ENCODE measurements at regions not wholly inside any gene's neighbourhood (a gene's known extent, or its start where the extent isn't known, plus 50 kb on each side); places are given as distances from the start of the nearest gene placed in this dataset.
A peak's percentile ranks its signal among the peaks of the same experiment; 100 is the strongest.

DNA sequence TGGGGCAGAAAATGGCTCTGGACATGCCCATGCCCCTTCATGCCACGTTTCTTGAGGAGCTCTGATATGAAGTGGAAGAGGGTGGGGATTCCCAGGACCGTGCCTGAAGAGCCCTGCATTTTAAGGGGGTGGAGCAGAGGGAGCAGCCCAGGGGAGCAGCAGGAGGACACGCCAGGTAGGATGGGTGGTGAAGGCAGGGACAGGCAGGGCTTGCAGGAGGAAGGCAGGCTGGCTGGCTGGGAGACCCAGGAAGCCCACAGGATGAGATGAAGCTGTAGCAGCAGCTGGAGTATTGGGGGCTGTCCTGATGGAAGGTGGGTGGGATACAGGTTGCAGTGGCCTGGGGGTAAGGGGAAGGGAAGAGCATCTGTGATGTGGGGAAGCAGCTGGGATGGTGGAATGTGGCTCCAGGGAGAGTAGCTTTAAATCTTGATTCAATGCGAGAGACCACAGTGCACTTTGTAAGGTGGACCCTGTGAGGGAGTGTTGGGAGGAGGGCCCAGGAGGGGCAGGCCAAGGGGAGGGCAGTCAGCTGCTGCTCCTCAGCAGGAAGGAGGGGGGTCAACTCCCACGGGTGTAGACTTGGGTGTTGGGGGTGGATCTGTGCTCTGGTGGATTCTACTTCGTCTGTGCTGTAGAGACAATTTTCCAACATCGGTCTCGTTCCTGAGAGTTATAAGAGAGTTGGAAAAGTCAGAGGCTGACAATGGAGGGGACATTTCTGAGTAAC lies 242.6 kb upstream of the IRX4 start:
- ATAC-seq (no peak), DNase-seq (ENCODE audit: low spot score) (no peak)

- ATAC-seq, result no peak
Observed at GRCh38 chr5:2124434-2125170, 241.9 kb upstream of the IRX4 start.

DNA sequence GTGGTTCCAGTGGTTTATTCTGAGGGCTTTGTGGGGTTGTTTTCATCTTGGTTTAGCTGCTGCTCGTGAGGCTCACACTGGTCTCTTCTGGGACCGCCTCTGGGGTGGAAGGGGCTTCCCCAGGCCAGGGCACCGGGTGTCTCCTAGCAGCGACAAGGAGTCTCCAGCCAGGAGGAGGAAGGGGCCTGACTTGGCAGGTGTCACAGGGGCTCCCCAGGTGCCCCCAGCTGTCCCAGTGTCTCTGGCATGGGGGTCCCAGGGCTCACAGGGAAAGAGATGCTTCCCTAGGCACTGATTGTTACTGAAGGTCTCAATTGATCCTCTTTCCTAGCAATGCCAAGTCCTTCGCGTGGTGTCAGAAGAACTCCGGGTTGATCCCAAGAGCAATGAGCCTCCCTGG lies 241.1 kb upstream of the IRX4 start:
- ATAC-seq (no peak), DNase-seq (ENCODE audit: low spot score) (no peak)

More at GRCh38 chr5:2124434-2125170, 241.9 kb upstream of the IRX4 start:
- DNase-seq (ENCODE audit: low spot score), result no peak

DNA sequence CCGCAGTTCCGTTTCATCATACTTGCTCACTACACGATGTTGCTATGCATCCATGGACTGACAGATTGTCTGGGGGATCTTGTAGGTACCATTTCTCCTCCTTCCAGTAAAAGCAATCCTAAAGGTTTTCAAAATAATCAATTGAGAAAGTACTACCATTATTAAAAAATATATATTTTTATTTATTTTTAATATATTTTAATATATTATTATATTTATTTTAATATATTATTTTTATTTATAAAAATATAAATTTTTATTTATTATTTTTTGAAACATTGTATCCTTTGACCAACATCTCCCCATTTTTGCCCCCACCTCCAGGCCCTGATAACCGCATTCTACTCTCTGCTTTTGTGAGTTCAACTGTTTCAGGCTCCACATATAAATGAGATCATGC lies 237.6 kb upstream of the IRX4 start:
- no peak for ATAC-seq

DNA sequence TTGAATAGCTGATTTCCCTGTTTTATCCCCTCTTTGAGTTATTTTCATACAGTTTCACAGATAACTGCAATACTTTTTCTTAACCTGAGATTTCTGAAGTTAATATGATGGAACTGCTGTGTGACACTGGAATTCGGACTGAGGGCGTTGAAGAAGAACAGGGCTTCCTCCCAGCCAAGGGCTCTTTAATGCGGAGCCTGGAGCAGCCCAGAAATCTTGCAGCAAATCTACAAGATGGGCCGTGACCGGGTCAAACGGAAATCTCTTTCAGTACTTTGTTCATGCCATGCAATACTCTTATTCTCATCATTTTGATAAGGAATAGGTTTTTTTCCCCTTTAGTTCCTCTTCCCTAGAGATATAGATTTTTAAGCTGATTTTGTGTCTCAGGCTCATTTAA lies 236.8 kb upstream of the IRX4 start:
- ATAC-seq, result no peak
- no peak for DNase-seq (ENCODE audit: low spot score)

More for the DNA sequence above, 237.6 kb upstream of the IRX4 start:
- no peak for DNase-seq (ENCODE audit: low spot score)

- DNase-seq (ENCODE audit: low spot score) (no peak), ATAC-seq (no peak)
Observed at GRCh38 chr5:2113348-2114131, 230.8 kb upstream of the IRX4 start.

DNA sequence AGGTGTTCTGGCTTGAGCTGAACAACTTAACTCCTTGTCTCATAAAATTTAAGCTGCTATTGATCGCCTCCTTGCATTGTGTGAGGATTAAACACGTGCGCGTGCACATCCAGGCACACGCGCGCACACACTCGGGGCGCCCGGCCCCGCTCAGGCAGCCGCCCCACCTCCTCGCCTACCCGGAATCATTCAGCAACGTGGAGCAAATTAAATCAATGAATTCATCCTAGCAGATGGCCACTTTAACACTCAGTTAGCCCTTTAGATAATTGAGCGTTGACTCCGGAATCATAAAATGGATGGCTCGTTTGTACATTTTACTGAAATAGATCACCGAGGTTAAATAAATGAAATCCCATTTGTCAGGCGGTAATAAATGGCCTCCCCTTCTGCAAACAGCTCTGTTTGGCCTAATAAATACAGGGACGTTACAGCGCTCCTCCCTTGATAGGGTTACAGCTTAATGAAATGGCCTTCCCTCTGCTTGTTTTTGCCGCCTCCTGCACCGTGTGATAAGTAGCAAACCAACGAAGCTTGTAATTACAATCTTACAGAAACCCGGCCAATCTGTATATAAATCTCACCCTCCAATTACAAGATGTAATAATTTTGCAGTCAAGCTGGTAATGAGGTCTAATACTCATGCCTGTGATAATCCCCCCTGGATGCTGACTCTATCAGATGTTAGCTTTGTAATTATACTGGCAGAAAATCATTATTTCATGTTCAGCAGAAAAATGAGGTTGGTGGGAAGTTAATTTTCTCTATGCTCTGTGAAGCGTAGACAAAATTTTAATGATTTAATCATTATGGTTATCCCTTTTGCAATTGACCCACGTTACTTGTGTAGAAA lies 229.7 kb upstream of the IRX4 start:
- no peak for ATAC-seq
- DNase-seq (ENCODE audit: low spot score), result no peak

DNA sequence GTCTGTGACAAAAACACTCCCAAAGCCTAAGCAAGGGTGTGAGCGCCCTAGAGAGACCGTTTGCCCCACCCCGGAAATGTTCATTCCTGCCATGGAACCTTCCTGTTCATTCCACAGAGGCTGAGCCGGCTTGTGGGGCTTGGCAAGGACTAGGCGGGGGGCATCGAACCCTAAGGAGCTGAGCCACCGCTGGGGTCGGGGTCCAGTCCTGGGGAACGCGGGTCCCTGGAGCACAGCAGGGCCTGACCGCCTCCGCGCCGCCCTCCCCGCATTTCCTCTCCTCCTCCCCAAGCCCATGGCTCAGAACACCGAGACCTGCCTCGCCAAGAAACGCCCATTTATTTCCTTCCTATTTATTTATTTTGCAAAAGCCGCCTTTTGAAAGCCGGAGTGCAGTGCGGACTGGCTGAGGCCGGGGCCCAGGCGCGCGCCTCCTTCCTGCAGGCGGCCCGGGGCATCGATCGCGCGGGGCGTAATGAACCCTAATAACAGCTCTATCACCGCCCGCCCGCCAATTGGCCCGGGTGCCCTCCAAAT lies 228.9 kb upstream of the IRX4 start:
- no peak for ATAC-seq
- DNase-seq (ENCODE audit: low spot score), result no peak

DNA sequence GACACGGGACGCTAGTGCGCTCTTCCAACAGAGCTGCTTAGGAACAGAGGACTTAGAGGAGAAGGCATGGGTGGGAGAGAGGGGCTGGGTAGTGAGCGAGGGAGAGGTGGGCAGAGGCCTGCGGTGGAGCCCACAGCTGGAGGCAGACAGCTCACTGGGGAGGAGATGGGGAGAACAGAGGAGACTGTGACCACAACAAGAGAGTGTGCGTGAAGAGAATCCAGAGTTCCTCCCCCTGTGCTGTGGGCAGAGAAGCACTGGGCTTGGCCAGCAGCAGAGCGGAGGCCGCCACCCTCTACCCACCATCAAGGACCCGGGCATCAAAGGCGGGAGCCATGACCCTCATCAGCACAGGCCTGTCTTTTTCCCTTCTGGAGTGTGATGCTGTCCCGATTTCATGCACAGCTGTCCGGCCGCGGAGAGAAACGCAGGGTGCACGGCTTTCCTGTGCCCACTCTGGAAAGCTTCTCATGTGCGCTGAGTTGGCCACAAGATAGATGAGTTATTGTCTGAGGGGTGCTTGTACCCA lies 228.3 kb upstream of the IRX4 start:
- DNase-seq (ENCODE audit: low spot score) (no peak), ATAC-seq (no peak)

GRCh38 chr5:2110137-2110933 lies 227.6 kb upstream of the IRX4 start:
- DNase-seq (ENCODE audit: low spot score), result no peak
- ATAC-seq, result no peak

GRCh38 chr5:2109566-2109965 lies 226.8 kb upstream of the IRX4 start:
- DNase-seq (ENCODE audit: low spot score) (no peak), ATAC-seq (no peak)

DNA sequence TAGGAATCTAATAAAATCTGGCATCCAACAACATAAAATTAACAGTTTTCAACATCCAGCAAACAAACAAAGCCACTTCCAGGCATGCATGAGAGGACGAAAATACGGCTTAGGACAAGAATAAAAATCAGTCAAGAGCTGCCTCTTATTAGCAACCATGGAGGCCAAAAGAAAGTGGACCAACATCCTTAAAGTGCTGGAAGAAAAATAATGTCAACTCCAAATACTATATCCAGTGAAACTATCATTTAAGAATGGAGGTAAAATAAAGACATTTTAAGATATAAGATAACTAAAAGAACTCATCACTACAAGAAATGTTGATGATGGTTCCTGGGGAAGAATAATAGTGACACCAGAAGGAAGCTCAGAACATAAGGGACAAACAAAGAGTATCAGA lies 224.0 kb upstream of the IRX4 start:
- DNase-seq (ENCODE audit: low spot score) (no peak), ATAC-seq (no peak)

GRCh38 chr5:2105141-2105540 lies 222.4 kb upstream of the IRX4 start:
- DNase-seq (ENCODE audit: low spot score), result no peak
- ATAC-seq, result peak; percentile 67

- DNase-seq (ENCODE audit: low spot score) (no peak), ATAC-seq (no peak)
Observed at GRCh38 chr5:2103940-2104339, 221.2 kb upstream of the IRX4 start.

GRCh38 chr5:2102819-2103776 lies 220.4 kb upstream of the IRX4 start:
- ATAC-seq (no peak), DNase-seq (ENCODE audit: low spot score) (no peak)

DNA sequence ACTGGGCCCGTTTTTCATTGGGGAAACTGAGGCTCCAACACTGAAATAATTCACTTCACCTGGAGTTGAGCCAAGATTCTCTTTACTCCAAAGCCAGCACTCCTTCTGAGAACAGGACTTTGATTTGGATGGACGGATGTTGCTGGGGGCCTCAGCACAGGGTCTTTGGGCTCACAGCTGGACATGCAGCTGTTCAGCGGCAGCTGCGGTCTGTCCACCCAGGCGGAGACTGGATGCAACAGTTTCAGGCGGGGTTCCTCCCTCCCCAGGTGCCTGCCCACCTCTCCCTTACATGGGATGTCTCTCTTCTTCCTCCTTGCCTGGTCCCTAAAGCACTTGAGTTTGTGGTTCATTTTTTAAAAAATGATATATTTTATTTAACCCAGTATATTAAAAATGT lies 219.0 kb upstream of the IRX4 start:
- DNase-seq (ENCODE audit: low spot score), result no peak
- no peak for ATAC-seq

DNA sequence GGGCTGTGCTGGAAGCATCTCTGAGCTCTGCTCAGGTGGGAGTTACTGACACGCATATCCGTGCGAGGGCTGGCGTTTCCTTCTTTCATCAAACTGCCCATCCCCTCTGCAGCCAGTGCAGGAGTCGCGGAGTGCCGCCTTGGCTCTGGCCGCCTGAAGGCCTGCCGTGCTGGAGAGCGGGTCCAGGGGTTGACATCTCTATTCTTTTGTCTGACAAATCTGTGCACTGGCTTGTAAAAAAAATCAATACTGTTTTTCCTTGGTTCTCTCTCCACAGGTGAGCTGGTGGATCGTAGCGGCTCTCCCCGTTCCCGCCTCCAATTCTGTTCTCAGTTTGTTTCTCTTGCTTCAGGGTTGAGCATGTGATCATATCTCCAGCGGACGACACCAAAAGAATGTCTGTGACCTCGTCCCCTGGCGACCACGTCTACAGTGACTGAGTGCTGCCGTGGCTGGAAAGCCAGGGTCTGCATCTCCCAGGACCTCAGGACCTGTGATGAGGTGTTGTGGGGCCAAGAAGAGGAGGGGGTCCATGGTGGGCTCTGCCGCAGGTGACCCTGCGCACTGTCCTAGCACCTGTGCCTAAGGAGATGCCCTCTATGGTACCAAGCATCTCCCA lies 214.3 kb upstream of the IRX4 start:
- DNase-seq (ENCODE audit: low spot score) (no peak), ATAC-seq (no peak)

- no peak for DNase-seq (ENCODE audit: low spot score)
- no peak for ATAC-seq
Observed at GRCh38 chr5:2095011-2095410, 212.3 kb upstream of the IRX4 start.
